Endothelial cell of umbilical vein (primary cell): ENCODE measurements at regions not wholly inside any gene's neighbourhood (a gene's known extent, or its start where the extent isn't known, plus 50 kb on each side); places are given as distances from the start of the nearest gene placed in this dataset.

Experiments used
- BruUV-seq: library from RNA; stranded (reverse); fragments of 400-500 nt; replicated peaks from 2 replicates; lab custom pipeline; 2021; lab: Mats Ljungman, UMichigan
- CTCF ChIA-PET: fragments of 300-600, 350-600 bp; sonication (Branson Sonifier 250); formaldehyde crosslinking; loops from one replicate; lab custom pipeline; 2021; ENCODE audit warnings: antibody characterized with exemption, inconsistent platforms; lab: Charles Lee
- POLR2A ChIA-PET: fragments of 300-600, 350-600 bp; sonication (Branson Sonifier 250); formaldehyde crosslinking; loops from one replicate; lab custom pipeline; 2021; ENCODE audit warnings: antibody characterized with exemption, inconsistent platforms; lab: Charles Lee
- DNase-seq: peaks from one replicate; pipeline ENCODE4 v3.0.0-alpha.2; 2011; ENCODE audit warnings: low read depth, low spot score
- FAIRE-seq: peaks from 2 replicates; lab custom pipeline; 2011; peaks lifted over from hg19 to GRCh38; lab: Jason Lieb, UNC
- H2AFZ ChIP-seq: 2 replicates; pipeline ENCODE4 v1.6.0; 2012; ENCODE audit warnings: low read depth, low read length, control low read depth, inconsistent platforms
- H3K27ac ChIP-seq: 2 replicates; pipeline ENCODE4 v1.5.1; 2011; ENCODE audit warnings: low read depth, mild to moderate bottlenecking, control low read depth, low read length, moderate library complexity; ENCODE audit not compliant: insufficient read depth
- H3K27me3 ChIP-seq, 2 experiments: 2 replicates each; pipeline versions ENCODE4 v1.6.0 to v1.6.1; 2011; ENCODE audit warnings: low read length in 2 of 2, mixed read lengths in 1 of 2; ENCODE audit not compliant: control insufficient read depth in 2 of 2, insufficient read depth in 2 of 2
- H3K36me3 ChIP-seq, 2 experiments: 2 replicates in 1 of 2; 3 replicates in 1 of 2; pipeline ENCODE4 v1.5.1; 2011; ENCODE audit warnings: low read length in 2 of 2, mild to moderate bottlenecking in 1 of 2, moderate library complexity in 1 of 2; ENCODE audit not compliant: control insufficient read depth in 2 of 2, insufficient read depth in 2 of 2; ENCODE audit errors: extremely low read depth in 1 of 2
- H3K4me1 ChIP-seq: 3 replicates; pipeline ENCODE4 v1.5.1; 2011; ENCODE audit warnings: mild to moderate bottlenecking, low read length; ENCODE audit not compliant: control insufficient read depth, insufficient read depth; ENCODE audit errors: extremely low read depth
- H3K4me2 ChIP-seq: 2 replicates; pipeline ENCODE4 v1.6.1; 2011; ENCODE audit warnings: low read length, control low read depth, mixed read lengths; ENCODE audit not compliant: insufficient read depth
- H3K4me3 ChIP-seq, 3 experiments: fragments of 200-600 bp in 1 of 3; sonication (generic), shearing (Covaris generic) in 1 of 3; replicated peaks in 1 of 3; 2 replicates each; pipeline ENCODE4 v1.5.1; 2011 to 2016; ENCODE audit warnings: control low read depth in 3 of 3, low read length in 3 of 3, mild to moderate bottlenecking in 2 of 3, inconsistent platforms in 1 of 3, low read depth in 1 of 3, moderate library complexity in 1 of 3; ENCODE audit not compliant: insufficient read depth in 1 of 3
- H3K79me2 ChIP-seq: 2 replicates; pipeline ENCODE4 v1.6.0; 2012; ENCODE audit warnings: low read length, inconsistent platforms; ENCODE audit not compliant: control insufficient read depth, insufficient read depth
- H3K9ac ChIP-seq: replicated peaks from 2 replicates; pipeline ENCODE3; 2011; ENCODE audit warnings: low read length, control low read depth; ENCODE audit not compliant: insufficient read depth; ENCODE audit errors: extremely low read depth
- H3K9me1 ChIP-seq: replicated peaks from 3 replicates; pipeline ENCODE4 v1.6.0; 2011; ENCODE audit warnings: mild to moderate bottlenecking, low read length; ENCODE audit not compliant: control insufficient read depth, insufficient read depth; ENCODE audit errors: extremely low read depth
- H3K9me3 ChIP-seq: replicated peaks from 2 replicates; pipeline ENCODE4 v1.5.1; 2012; ENCODE audit warnings: low read length, inconsistent platforms; ENCODE audit not compliant: control insufficient read depth, insufficient read depth
- H4K20me1 ChIP-seq: replicated peaks from 2 replicates; pipeline ENCODE3; 2011; ENCODE audit warnings: mild to moderate bottlenecking, low read length; ENCODE audit not compliant: control insufficient read depth, insufficient read depth; ENCODE audit errors: extremely low read depth
- CTCF ChIP-seq, 2 donors: IDR thresholded peaks; 1 replicate in 1 of 2; 2 replicates in 1 of 2; pipeline ENCODE4 v1.5.1; 2011; ENCODE audit warnings: low read length in 2 of 2, mild to moderate bottlenecking in 2 of 2, moderate library complexity in 2 of 2, control low read depth in 1 of 2, inconsistent platforms in 1 of 2, low read depth in 1 of 2; ENCODE audit not compliant: insufficient read depth in 1 of 2; ENCODE audit errors: extremely low read depth in 1 of 2
- EZH2 ChIP-seq: IDR thresholded peaks from 2 replicates; pipeline ENCODE4 v1.6.1; 2012; ENCODE audit warnings: borderline replicate concordance, low read depth, mild to moderate bottlenecking, moderate library complexity, low read length, inconsistent platforms; ENCODE audit not compliant: severe bottlenecking
- FOS ChIP-seq: IDR thresholded peaks from 2 replicates; pipeline ENCODE4 v1.6.1; 2011; ENCODE audit warnings: mild to moderate bottlenecking, low read length, moderate library complexity, borderline replicate concordance; ENCODE audit not compliant: insufficient read depth
- GATA2 ChIP-seq: IDR thresholded peaks from 2 replicates; pipeline ENCODE4 v1.7.0; 2011; ENCODE audit warnings: low read depth, mild to moderate bottlenecking, moderate library complexity, mixed read lengths, low read length; ENCODE audit not compliant: insufficient read length, insufficient read depth
- JUN ChIP-seq: IDR thresholded peaks from 2 replicates; pipeline ENCODE4 v1.6.1; 2011; ENCODE audit warnings: borderline replicate concordance, low read depth; ENCODE audit not compliant: insufficient read length, insufficient read depth
- MAX ChIP-seq: IDR thresholded peaks from 2 replicates; pipeline ENCODE4 v1.6.1; 2011; ENCODE audit not compliant: insufficient read depth, insufficient read length
- MYC ChIP-seq: IDR thresholded peaks from one replicate; pipeline ENCODE4 v1.6.1; 2011; ENCODE audit warnings: mild to moderate bottlenecking, low read depth, low read length
- POLR2A ChIP-seq: IDR thresholded peaks from 2 replicates; pipeline ENCODE4 v1.6.1; 2012; ENCODE audit warnings: low read depth, mild to moderate bottlenecking, control low read depth, low read length
- POLR2AphosphoS5 ChIP-seq: IDR thresholded peaks from 2 replicates; pipeline ENCODE4 v1.6.1; 2012; ENCODE audit warnings: low read depth, mild to moderate bottlenecking, control low read depth, low read length, moderate library complexity; ENCODE audit not compliant: insufficient read depth
- dilution Hi-C: fragments of 300-500 bp; cut with MboI; formaldehyde crosslinking; loops from one replicate; pipeline ENCODE4 v1.15.0; 2019; ENCODE audit warnings: low sequenced_read_pairs; ENCODE audit not compliant: extremely low pct_ligation_motif_present
- intact Hi-C: fragments of 100-400 bp; cut with micrococcal nuclease; formaldehyde crosslinking; loops from one replicate; pipeline ENCODE4 v1.10.0; 2022

DNA sequence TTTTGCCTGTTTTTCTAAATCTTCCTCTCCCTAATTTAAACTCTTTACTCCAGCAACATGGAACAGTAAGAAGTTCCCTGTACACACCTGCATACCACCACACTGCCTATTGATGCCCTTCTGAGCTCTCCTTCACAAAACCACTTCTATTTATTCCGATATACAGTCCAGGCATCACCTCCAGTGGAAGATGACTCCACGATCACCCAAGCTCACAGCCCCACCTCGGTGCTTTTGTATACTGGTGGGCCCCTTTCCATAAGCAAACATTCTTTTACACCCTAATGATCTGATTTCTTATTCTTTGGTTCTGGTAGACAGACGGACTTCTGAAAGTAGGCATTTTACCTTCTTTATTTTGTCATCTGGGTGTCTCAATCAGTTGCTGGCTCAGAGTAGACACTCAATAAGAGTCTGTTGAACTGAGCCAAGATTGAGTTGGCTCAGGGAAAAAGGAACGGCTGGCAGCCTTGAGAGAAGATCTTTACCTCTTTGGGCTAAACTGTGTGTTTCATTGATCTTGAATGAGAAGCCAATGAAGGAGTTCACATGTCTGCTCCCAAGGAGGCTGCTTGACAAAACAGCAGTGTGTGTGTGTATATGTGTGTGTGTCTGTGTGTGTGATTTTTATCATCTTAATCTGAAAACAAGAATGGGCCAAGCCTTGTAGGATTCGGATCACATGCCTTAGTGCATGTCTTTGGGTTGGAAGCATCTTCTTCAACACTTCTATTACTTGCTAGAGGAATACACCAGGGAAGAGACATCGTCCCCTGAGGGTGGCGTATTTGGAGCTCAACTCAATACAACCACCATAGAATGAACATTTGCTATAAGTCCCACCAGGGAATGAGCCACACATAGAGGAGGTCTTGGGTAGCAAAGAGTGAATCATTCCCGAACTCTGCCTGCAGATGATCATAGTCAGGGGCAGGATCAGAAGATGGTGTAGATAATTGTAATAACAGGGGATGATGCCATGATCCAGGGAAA lies 341.8 kb downstream of the CYRIA start:
- Histone ChIP-seq H3K27ac (no peak overlapping the region), H2AFZ (no peak overlapping the region), H3K79me2 (no peaks in the 10 kb centered on the region), H3K4me2 (no peak overlapping the region), H3K9me3 (peaks cover 2% of the 10 kb centered on the region), H3K4me1 (no peaks in the 10 kb centered on the region), H3K27me3 (no peaks in the 10 kb centered on the region), H3K9me1 (no peaks in the 10 kb centered on the region), H3K36me3 (no peaks in the 10 kb centered on the region), H3K9ac (no peak overlapping the region), H4K20me1 (no peaks in the 10 kb centered on the region), H3K4me3 (no peak overlapping the region)
- FAIRE-seq (no peak), DNase-seq (no peak)
- TF ChIP-seq EZH2 (no peak), CTCF (IDR thresholded peaks at IDR 0.05; ENCODE audit: extremely low read depth in 1 of 2, insufficient read depth in 1 of 2, low read depth in 1 of 2, low read length in 2 of 2) (no peak), JUN (no peak), MAX (no peak), POLR2AphosphoS5 (no peak), FOS (no peak), POLR2A (no peak), MYC (no peak), GATA2 (no peak)
- no TSS peak for BruUV-seq
- intact Hi-C loops: no loop called here
- ChIA-PET CTCF (no interaction called here), POLR2A (no interaction called here)
- dilution Hi-C loops: no loop called here
